WTC11 (cell line): ENCODE measurements at regions not wholly inside any gene's neighbourhood (a gene's known extent, or its start where the extent isn't known, plus 50 kb on each side); places are given as distances from the start of the nearest gene placed in this dataset.
"Not testable (repeated sequence)": the region's sequence is repeated elsewhere in the genome, so short reads cannot be mapped to it uniquely, and the experiment has no call there.

Experiments used
- ATAC-seq: fragments of 200-7000 bp; cut with Tn5 transposase; 2 replicates; pipeline ENCODE4 v1.10.0; 2021; ENCODE audit warnings: mild to moderate bottlenecking, moderate library complexity
- CTCF ChIA-PET: fragments of 300-600 bp; sonication (Branson Sonifier 250); formaldehyde crosslinking; loops from one replicate; lab custom pipeline; 2021; ENCODE audit warnings: antibody characterized with exemption; lab: Charles Lee
- POLR2A ChIA-PET: fragments of 350-600 bp; sonication (Branson Sonifier 250); formaldehyde crosslinking; loops from one replicate; lab custom pipeline; 2021; ENCODE audit warnings: antibody characterized with exemption; lab: Charles Lee
- DNase-seq: peaks from one replicate; pipeline ENCODE4 v3.0.0; 2021; ENCODE audit warnings: low spot score
- H3K27ac Mint-ChIP-seq: 2 replicates; pipeline ENCODE4 v1.8.0; 2021; ENCODE audit warnings: mixed read lengths
- H3K27me3 Mint-ChIP-seq: 2 replicates; pipeline ENCODE4 v1.8.0; 2021; ENCODE audit warnings: low read depth, mild to moderate bottlenecking, moderate library complexity, mixed read lengths
- H3K36me3 Mint-ChIP-seq: 2 replicates; pipeline ENCODE4 v1.8.0; 2021; ENCODE audit warnings: mixed read lengths
- H3K4me1 Mint-ChIP-seq: 2 replicates; pipeline ENCODE4 v1.8.0; 2022; ENCODE audit warnings: mixed read lengths
- H3K4me3 Mint-ChIP-seq: 2 replicates; pipeline ENCODE4 v1.8.0; 2021; ENCODE audit warnings: mild to moderate bottlenecking, moderate library complexity, mixed read lengths
- H3K9me3 Mint-ChIP-seq: 2 replicates; pipeline ENCODE4 v1.8.0; 2021; ENCODE audit warnings: mixed read lengths
- CBFB ChIP-seq: sonication (generic); formaldehyde crosslinking; IDR thresholded peaks from 2 replicates; pipeline ENCODE4 v1.8.1; 2022; ENCODE audit warnings: mild to moderate bottlenecking, low read depth, missing genetic modification reagents
- FOXK1 ChIP-seq: sonication (generic); formaldehyde crosslinking; IDR thresholded peaks from 2 replicates; pipeline ENCODE4 v1.8.0; 2022; ENCODE audit warnings: mild to moderate bottlenecking, moderate library complexity, missing genetic modification reagents
- JAZF1 ChIP-seq: fragments of 250-450 bp; sonication (Bioruptor Pico); IDR thresholded peaks from 2 replicates; pipeline ENCODE4 v1.9.0; 2021; ENCODE audit warnings: moderate library complexity, mild to moderate bottlenecking, inconsistent platforms
- KAT7 ChIP-seq: sonication (generic); formaldehyde crosslinking; IDR thresholded peaks from 2 replicates; pipeline ENCODE4 v1.8.1; 2023; ENCODE audit warnings: missing genetic modification reagents, mild to moderate bottlenecking, borderline replicate concordance
- NFYB ChIP-seq: sonication (generic); formaldehyde crosslinking; conservative IDR thresholded peaks from 2 replicates; pipeline ENCODE4 v1.8.0; 2022; ENCODE audit warnings: low read depth, missing genetic modification reagents
- NR1H2 ChIP-seq: sonication (generic); formaldehyde crosslinking; IDR thresholded peaks from 2 replicates; pipeline ENCODE4 v1.9.0; 2021; ENCODE audit warnings: mild to moderate bottlenecking, moderate library complexity, missing genetic modification reagents
- RELA ChIP-seq: sonication (generic); formaldehyde crosslinking; IDR thresholded peaks from 2 replicates; pipeline ENCODE4 v1.8.1; 2022; ENCODE audit warnings: missing genetic modification reagents, mild to moderate bottlenecking, borderline replicate concordance
- SP1 ChIP-seq: sonication (generic); formaldehyde crosslinking; conservative IDR thresholded peaks from 2 replicates; pipeline ENCODE4 v1.8.1; 2022; ENCODE audit warnings: missing genetic modification reagents
- TEAD4 ChIP-seq: sonication (generic); formaldehyde crosslinking; IDR thresholded peaks from 2 replicates; pipeline ENCODE4 v1.8.0; 2022; ENCODE audit warnings: mild to moderate bottlenecking, missing genetic modification reagents
- TP53 ChIP-seq: sonication (generic); formaldehyde crosslinking; IDR thresholded peaks from 2 replicates; pipeline ENCODE4 v1.8.1; 2023; ENCODE audit warnings: mild to moderate bottlenecking, missing genetic modification reagents
- USF1 ChIP-seq: sonication (generic); formaldehyde crosslinking; IDR thresholded peaks from 2 replicates; pipeline ENCODE4 v1.8.0; 2022; ENCODE audit warnings: mild to moderate bottlenecking, missing genetic modification reagents
- ZBTB21 ChIP-seq: sonication (generic); formaldehyde crosslinking; IDR thresholded peaks from 2 replicates; pipeline ENCODE4 v1.8.1; 2023; ENCODE audit warnings: mild to moderate bottlenecking, missing genetic modification reagents, borderline replicate concordance
- ZNF281 ChIP-seq: sonication (generic); formaldehyde crosslinking; IDR thresholded peaks from 2 replicates; pipeline ENCODE4 v1.8.0; 2023; ENCODE audit warnings: mild to moderate bottlenecking, missing genetic modification reagents
- ZNF317 ChIP-seq: sonication (generic); formaldehyde crosslinking; IDR thresholded peaks from 2 replicates; pipeline ENCODE4 v1.8.1; 2023; ENCODE audit warnings: low read depth, mild to moderate bottlenecking, moderate library complexity, missing genetic modification reagents, borderline replicate concordance
- ZNF532 ChIP-seq: fragments of 250-450 bp; sonication (Bioruptor Pico); IDR thresholded peaks from 2 replicates; pipeline ENCODE4 v1.9.0; 2021; ENCODE audit warnings: mild to moderate bottlenecking, borderline replicate concordance
- TF ChIP-seq, protein P1 (sequence below): sonication (generic); formaldehyde crosslinking; conservative IDR thresholded peaks from 2 replicates; pipeline ENCODE4 v1.8.1; 2022; ENCODE audit warnings: mild to moderate bottlenecking, missing genetic modification reagents
- TF ChIP-seq, protein P2 (sequence below): fragments of 250-450 bp; sonication (Bioruptor Pico); IDR thresholded peaks from 2 replicates; pipeline ENCODE4 v2.1.2; 2022; ENCODE audit warnings: mild to moderate bottlenecking, moderate library complexity
- TF ChIP-seq, protein P3 (sequence below): fragments of 250-450 bp; sonication (Bioruptor Pico); IDR thresholded peaks from 2 replicates; pipeline ENCODE4 v1.9.0; 2021; ENCODE audit warnings: mild to moderate bottlenecking
- TF ChIP-seq, protein P4 (sequence below): sonication (generic); formaldehyde crosslinking; IDR thresholded peaks from 2 replicates; pipeline ENCODE4 v1.8.1; 2023; ENCODE audit warnings: mild to moderate bottlenecking, missing genetic modification reagents

DNA sequence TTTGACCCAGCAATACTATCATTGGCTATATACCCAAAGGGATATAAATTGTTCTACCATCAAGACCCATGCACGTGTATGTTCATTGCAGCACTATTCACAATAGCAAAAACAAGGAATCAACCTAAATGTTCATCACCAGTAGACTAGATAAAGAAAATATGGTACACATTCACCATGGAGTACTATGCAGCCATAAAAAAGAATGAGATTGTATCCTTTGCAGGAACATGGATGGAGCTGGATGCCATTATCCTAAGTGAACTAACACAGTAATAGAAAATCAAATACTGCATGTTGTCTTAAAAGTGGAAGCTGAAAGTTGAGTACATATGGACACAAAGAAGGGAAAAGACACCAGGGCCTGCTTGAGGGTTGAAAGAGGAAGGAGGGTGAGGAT is 803.1 kb upstream of the PCDH10 start (continued):
- TF ChIP-seq NFYB (CRISPR knock-in tag) (no peak), JAZF1 (CRISPR knock-in tag) (no peak), NR1H2 (no peak), USF1 (no peak), RELA (CRISPR knock-in tag) (no peak), FOXK1 (no peak), SP1 (CRISPR knock-in tag) (no peak), TP53 (CRISPR knock-in tag) (no peak)

- CTCF ChIA-PET, DNase-seq, POLR2A ChIA-PET, H3K27ac Mint-ChIP-seq, H3K4me1 Mint-ChIP-seq, H3K27me3 Mint-ChIP-seq, ATAC-seq, H3K4me3 Mint-ChIP-seq: not testable (repeated sequence)
- Mint-ChIP-seq H3K9me3 (peaks cover 46% of the 10 kb centered on the region), H3K36me3 (peaks cover 36% of the 10 kb centered on the region)
Measured at GRCh38 chr4:132351606-132352005, 797.5 kb upstream of the PCDH10 start.

- Mint-ChIP-seq H3K27ac (no peak overlapping the region), H3K9me3 (peaks cover 28% of the 10 kb centered on the region), H3K4me3 (no peak overlapping the region), H3K27me3 (no peaks in the 10 kb centered on the region; the same call in 1 of the 2 replicates), H3K36me3 (no peaks in the 10 kb centered on the region), H3K4me1 (no peaks in the 10 kb centered on the region)
- ChIA-PET POLR2A (no interaction called here), CTCF (no interaction called here)
- ATAC-seq, result no peak
- DNase-seq, result no peak
- TF ChIP-seq ZNF317 (no peak), CBFB (CRISPR knock-in tag) (no peak), FOXK1 (no peak), ZNF281 (no peak), ZBTB21 (CRISPR knock-in tag) (no peak), NR1H2 (no peak), USF1 (no peak), TEAD4 (CRISPR knock-in tag) (no peak), SP1 (CRISPR knock-in tag) (no peak), RELA (CRISPR knock-in tag) (no peak), KAT7 (CRISPR knock-in tag) (no peak), ZNF532 (CRISPR knock-in tag) (no peak)
- TF ChIP-seq, protein P1, sequence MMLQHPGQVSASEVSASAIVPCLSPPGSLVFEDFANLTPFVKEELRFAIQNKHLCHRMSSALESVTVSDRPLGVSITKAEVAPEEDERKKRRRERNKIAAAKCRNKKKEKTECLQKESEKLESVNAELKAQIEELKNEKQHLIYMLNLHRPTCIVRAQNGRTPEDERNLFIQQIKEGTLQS, result no peak
- TF ChIP-seq, protein P2, sequence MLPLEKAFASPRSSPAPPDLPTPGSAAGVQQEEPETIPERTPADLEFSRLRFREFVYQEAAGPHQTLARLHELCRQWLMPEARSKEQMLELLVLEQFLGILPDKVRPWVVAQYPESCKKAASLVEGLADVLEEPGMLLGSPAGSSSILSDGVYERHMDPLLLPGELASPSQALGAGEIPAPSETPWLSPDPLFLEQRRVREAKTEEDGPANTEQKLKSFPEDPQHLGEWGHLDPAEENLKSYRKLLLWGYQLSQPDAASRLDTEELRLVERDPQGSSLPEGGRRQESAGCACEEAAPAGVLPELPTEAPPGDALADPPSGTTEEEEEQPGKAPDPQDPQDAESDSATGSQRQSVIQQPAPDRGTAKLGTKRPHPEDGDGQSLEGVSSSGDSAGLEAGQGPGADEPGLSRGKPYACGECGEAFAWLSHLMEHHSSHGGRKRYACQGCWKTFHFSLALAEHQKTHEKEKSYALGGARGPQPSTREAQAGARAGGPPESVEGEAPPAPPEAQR (CRISPR knock-in tag), result no peak
- TF ChIP-seq, protein P3, sequence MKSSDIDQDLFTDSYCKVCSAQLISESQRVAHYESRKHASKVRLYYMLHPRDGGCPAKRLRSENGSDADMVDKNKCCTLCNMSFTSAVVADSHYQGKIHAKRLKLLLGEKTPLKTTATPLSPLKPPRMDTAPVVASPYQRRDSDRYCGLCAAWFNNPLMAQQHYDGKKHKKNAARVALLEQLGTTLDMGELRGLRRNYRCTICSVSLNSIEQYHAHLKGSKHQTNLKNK (CRISPR knock-in tag), result no peak
- TF ChIP-seq, protein P4, sequence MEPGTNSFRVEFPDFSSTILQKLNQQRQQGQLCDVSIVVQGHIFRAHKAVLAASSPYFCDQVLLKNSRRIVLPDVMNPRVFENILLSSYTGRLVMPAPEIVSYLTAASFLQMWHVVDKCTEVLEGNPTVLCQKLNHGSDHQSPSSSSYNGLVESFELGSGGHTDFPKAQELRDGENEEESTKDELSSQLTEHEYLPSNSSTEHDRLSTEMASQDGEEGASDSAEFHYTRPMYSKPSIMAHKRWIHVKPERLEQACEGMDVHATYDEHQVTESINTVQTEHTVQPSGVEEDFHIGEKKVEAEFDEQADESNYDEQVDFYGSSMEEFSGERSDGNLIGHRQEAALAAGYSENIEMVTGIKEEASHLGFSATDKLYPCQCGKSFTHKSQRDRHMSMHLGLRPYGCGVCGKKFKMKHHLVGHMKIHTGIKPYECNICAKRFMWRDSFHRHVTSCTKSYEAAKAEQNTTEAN (CRISPR knock-in tag), result no peak
Measured at GRCh38 chr4:132382243-132382642, 766.9 kb upstream of the PCDH10 start.
